D721Med (cell line): ENCODE measurements at regions not wholly inside any gene's neighbourhood (a gene's known extent, or its start where the extent isn't known, plus 50 kb on each side); places are given as distances from the start of the nearest gene placed in this dataset.

Experiments
- DNase-seq: peaks from one replicate; pipeline ENCODE4 v3.0.0; 2011; ENCODE audit warnings: low spot score; ENCODE audit not compliant: insufficient read length
- FAIRE-seq: peaks from 2 replicates; lab custom pipeline; 2011; peaks lifted over from hg19 to GRCh38; lab: Jason Lieb, UNC
- TF ChIP-seq, protein P1 (sequence below): IDR thresholded peaks from 2 replicates; pipeline ENCODE4 v1.5.1; 2012; ENCODE audit warnings: mild to moderate bottlenecking, control low read depth; ENCODE audit not compliant: insufficient read depth; ENCODE audit errors: missing control alignments

DNA sequence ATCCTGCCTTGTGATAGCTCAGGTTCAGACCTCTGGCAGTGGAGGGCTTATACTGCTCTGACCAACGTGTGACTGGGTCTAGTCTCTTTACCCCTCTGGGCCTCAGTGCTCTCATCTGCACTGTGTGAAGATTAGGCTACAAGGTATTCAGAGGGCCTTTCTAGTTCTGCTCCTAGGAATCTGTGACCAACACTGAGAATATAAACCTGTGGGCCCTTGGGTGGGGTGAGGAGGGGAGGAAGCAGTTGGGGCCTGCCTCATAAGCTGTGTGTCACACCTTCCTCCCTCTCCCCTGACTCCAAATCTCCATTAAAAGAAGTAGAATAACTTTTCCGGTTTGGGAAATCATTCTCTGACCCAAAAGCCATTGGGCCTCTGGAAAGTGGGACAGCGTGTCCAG, 66.3 kb upstream of the MSN start:
- TF ChIP-seq, protein P1, sequence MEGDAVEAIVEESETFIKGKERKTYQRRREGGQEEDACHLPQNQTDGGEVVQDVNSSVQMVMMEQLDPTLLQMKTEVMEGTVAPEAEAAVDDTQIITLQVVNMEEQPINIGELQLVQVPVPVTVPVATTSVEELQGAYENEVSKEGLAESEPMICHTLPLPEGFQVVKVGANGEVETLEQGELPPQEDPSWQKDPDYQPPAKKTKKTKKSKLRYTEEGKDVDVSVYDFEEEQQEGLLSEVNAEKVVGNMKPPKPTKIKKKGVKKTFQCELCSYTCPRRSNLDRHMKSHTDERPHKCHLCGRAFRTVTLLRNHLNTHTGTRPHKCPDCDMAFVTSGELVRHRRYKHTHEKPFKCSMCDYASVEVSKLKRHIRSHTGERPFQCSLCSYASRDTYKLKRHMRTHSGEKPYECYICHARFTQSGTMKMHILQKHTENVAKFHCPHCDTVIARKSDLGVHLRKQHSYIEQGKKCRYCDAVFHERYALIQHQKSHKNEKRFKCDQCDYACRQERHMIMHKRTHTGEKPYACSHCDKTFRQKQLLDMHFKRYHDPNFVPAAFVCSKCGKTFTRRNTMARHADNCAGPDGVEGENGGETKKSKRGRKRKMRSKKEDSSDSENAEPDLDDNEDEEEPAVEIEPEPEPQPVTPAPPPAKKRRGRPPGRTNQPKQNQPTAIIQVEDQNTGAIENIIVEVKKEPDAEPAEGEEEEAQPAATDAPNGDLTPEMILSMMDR: no peak
- DNase-seq: no peak
- no peak for FAIRE-seq

DNA sequence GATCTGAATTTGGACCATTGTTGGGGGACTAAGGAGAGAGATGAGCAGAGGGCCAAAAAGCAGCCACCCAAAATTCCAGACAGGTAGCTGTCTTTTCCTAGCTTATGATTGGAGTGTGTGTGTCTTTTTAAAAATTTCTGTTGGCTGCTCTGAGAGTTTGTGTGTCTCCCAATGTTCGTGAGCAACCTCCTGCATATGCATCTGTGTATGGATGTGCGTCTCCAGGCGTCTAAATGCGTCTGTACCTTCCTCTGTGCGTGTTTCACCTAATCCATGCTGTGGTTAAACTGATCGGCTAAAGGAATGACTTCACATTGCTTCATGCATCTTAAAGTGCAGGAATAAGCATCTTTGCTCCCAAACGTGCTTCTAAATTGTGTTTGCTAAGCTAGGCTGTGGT, 65.5 kb upstream of the LAS1L start:
- TF ChIP-seq, protein P1: no peak

DNA sequence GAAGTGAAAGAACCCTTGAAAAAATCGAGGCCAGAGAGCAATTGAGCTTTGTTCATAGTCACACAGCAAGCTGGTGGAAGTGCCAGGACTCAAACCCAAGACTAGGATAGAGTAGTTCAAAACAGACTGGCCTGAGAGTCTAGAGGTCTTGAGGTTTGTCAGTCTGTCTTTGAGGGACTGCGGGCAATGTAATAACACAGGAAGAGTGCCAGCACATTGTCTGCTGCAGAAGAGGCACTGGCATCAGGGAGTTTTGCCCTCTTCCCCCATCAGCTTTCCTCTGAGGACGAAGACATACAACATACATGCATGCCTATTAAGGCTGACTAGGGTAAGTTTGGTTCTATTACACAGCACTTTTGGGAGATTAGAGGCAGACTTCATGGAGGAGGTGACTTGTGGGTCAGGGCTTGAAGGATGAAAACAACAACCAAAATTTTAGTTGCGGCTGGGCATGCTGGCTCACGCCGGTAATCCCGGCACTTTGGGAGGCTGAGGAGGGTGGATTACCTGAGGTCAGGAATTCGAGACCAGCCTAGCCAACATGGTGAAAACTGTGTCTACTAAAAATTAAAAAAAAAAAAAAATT, 64.1 kb upstream of the LAS1L start:
- FAIRE-seq: no peak
- TF ChIP-seq, protein P1: no peak
- no peak for DNase-seq

More for the DNA sequence above, 65.5 kb upstream of the LAS1L start:
- FAIRE-seq (no peak), DNase-seq (no peak)

DNA sequence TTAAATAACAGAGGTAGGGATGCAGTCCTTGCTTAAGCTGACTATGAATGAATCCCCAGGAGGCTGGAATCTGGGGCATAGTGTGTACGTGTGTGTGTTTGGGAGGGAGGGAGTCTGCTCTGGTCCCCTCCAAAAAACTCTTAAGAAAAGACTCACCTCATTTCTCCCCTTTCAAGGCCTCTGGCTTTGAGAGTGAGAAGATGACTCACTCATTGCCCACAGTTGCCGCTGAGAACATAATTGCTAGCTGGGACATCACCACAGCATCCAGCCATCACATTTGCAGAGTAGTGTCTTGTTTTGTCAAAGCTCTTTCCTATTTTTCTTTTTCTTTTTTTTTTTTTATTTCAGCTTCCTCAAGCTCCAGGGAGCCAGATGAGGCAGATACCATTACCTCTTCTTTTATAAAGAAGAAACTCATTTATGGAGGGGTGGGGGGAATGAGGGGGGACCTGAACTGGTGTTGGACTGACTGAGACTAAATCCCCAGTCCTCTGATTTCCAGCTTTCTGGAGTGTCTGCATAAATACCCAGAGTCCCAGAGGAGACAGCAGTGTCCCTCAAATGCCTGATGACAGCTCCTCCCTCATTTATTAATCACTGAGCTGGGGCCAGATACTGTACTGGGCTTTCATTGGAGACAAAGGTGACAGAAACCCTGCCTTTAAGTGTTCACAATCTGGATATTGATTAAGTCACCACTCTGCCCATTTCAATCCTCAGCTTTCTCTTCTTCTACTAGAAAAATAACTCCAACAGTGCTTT, 61.9 kb upstream of the LAS1L start:
- TF ChIP-seq, protein P1: no peak
- DNase-seq: no peak
- no peak for FAIRE-seq

DNA sequence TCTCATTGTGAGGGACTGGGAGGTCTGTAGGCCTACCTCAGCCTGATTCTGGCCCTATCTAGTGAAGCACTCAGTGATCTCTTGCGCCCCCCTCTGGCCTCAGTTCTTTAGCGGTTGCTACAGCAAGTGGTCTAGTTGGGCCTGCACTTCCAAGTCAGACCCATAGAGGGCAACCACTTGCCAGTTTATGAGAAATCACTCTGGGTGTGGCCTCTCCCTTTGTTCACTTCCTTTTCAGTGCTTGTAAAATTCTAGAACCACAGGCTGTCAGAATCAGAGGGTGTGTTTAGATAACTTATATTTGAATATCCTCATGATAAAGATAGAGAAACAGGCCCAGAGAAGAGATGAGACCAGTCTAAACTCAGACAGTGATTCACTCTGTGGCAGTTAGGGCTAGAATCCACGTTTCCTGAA, 60.9 kb upstream of the LAS1L start:
- DNase-seq: no peak
- no peak for FAIRE-seq
- TF ChIP-seq, protein P1: peak; percentile 68

DNA sequence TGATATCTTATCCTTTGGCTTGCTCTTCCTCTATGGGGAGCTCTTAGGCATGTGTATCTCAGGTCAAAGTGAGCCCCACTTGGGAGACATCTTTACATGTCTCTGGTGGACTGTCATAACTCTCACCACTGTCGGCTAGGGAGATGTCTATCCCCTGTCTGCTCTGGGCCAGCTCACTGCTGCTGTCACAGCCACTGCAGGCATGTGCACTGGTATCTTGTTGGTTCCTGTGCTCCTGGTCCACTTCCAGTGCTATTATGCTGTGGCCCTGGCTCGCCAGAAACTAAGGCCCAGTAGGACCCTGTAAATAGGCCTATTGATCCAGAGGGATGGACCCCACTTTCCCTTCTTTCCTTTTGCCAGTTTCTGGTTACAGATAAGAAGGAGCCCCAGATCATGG, 56.6 kb upstream of the LAS1L start:
- TF ChIP-seq, protein P1: no peak
- FAIRE-seq (no peak), DNase-seq (no peak)

DNA sequence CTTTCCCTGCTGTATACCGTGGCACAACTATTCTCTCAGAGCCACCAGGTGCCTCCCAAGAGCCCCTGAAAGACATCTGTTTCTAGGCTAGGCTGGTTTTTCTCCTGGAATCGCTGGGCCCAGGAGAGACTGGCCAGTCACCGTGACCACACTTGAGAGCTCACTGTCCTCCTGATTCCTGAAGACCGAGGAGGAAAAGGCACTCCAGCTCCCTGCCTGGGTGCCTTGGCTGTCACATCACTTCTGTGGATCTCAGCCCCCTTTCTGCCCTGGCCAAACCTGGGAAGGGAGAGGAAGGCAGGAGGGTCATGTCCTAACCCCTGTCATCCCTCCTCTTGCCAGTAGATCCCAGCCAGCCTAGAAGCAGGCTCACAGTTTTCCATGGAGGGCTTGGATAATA, 54.7 kb upstream of the LAS1L start:
- FAIRE-seq: no peak

More for the DNA sequence above, 54.7 kb upstream of the LAS1L start:
- TF ChIP-seq, protein P1: no peak
- DNase-seq: no peak
